Esophagus mucosa (tissue), 1 donor: ENCODE measurements at regions not wholly inside any gene's neighbourhood (a gene's known extent, or its start where the extent isn't known, plus 50 kb on each side); places are given as distances from the start of the nearest gene placed in this dataset.

Source experiments
- ATAC-seq: fragments of 200-7000 bp; cut with Tn5 transposase; one replicate; pipeline ENCODE4 v1.9.1; 2020
- donor health status: DM: yes; HTN: yes; CAD: no.

DNA sequence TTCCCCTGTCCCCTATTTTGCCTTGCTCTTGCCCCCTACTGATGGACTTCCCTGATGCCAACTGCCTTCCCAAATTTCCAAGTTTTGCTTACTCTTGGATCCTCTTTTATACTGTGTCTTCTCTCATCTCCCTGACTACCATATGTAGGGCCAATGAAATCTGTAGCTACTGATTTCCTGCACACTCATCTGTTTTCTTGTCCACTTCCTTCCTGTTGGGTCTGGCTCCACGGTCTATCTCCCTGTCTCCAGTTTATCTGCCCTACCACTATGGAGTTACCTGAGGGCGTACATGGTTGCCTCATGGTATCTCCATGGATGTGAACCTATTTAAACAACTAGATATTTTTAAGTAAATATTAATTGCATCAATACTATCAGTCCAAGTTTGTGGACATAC is 140.3 kb upstream of the MCHR2 start:
- no peak for ATAC-seq

DNA sequence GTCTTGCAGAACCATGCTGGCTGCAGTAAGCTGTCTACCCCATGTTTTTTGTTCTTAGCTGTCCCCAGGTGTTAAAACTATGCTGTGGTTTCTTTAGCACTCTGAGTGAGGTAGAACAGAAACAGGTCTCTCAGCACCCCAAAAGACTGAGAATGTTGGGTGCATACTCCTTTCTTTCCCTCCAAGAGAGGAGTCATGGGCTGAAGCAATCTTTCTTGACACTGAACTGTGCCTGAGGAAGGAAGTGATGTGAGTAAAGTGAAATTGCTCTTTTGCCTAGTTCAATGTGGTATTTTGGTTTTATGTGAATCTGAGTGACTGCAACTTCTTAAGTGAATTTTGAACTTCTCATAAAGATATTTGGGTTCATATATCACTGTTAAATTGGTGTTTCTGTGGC is 138.0 kb upstream of the MCHR2 start:
- ATAC-seq = no peak

DNA sequence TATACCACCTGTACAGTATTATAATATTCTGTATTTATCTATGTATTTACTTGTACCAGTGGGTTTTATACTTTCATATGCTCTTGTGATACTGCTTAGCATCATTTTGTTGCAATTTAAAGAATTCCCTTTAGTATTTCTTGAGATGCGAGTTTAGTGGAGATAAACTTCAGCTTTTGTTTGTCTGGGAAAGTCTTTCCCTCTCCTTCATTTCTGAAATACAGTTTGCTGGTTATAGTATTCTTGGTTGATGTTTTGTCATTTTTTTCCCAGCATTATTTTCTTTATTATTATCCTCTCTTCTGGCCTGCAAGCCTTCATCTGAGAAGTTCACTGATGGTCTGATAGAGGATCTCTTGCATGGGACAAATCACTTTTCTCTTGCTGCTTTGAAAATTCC is 136.6 kb upstream of the MCHR2 start:
- no peak for ATAC-seq

DNA sequence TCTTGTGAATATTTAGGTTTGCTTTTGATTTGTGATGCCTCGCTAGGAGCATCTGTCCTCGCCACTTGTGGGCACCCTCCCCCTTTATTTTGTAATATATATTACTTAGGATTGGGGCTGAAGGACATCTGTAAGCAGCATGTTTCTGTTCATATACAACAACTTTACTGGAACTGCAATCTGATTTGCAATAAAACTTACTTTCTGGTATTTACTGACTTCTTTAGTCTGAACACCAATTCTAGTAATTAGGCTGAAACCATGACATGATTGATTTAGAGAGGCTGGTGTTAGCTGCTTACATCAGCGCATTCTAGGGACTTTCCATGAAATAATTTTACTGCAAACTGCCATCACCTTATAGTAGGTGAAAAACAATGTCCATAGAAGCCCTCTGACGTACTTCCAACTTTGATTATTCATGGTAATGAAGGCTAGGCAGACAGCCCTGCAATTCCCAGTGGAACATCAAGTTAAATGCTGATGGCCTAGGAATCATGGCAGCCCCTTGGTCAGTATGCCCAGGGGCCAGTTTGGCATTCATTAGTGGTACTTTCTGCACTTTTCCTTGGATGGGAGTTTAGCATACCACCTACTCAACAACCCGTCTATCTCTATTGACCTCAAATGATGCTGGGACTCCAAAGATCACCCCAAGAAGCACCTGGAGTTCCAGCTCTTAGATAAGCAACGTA is 132.9 kb upstream of the MCHR2 start:
- no peak for ATAC-seq

DNA sequence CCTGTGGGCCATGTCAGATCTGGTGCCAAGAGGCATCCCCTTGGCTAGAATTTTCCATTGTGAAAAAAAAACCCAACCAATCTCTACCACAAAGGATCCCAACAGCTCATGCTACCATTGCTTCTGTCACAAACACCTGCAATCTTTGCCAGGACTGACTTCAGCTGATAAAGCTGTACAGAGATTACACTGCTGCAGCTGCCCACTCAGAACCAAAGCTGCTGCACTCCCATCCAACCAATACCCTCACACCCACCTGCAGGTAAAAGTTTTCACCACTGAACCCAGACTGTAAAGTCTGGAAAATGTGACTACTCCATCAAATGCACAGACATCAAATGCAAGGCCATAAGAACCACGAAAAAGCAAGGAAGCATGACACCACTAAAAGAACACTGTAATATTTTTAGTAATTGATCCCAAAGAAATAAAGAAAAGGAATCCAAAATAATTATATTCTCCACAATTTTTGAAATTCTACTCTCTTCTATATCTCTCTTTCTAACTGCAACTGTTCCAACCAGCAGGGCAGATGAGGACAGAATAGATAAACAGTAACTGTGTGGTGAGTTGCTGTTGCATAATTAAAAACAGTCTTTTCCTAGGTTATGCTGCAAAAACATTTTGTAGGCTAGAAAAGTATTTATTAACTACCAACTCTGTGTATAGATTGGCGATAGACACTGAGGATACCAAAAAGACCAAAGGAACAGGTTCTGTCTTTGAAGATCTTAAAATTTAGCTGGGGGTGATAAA is 128.0 kb upstream of the MCHR2 start:
- ATAC-seq = no peak

DNA sequence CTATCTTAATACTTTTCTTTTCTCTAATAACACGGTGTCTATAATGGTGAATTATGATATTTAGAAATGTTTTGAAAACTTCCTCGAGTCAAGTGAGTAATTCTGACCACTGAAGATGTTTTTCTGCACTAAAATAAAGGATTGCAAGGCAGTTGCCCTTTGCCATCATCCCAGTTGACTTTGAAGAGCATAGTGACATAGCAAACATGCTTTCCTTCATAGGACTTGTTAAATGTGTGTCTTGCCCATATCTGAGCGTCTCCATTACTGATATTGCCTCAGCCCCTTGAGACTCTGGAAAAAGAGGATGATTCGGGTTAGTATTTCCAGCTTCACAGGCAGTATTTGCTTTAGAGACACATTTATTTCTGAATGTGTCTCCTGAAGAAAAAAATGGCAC is 125.2 kb upstream of the MCHR2 start:
- ATAC-seq = no peak

DNA sequence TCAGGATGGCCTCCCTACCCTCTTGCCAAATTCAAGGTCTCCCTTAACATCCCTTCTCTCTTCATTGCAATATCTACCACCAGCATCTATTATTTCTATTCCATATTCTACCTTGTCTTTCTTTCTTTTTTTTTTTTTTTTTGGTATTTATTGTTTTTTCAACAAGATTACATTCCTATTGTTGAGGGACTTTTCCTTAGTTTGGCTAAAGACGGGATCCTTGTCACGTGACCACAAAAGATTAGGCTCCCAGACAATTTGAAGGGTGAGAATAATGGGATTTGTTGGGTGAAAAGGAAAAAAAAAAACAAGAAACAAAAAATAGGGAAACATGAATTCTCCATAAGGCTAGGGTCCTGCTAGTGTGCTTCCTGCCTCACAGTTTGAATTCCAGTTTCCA is 124.3 kb upstream of the MCHR2 start:
- no peak for ATAC-seq

DNA sequence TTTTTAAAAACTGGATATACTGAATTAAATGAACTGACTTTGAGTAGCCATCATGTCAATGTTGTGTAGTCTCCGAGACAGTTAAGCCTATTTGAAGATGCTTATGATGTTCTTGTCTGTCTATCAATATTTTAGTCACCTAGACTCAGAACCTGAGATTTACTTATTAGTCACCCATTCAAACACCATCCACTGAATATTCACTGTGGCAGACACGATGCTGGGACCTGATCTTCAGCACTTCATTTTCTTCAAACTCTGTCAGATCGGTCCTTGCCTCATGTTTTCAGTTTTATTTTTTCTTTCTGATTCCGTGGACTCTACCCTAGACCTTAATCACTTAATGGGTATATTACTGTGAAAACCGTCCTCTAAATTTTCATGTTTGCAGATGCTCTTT is 123.7 kb upstream of the MCHR2 start:
- no peak for ATAC-seq

DNA sequence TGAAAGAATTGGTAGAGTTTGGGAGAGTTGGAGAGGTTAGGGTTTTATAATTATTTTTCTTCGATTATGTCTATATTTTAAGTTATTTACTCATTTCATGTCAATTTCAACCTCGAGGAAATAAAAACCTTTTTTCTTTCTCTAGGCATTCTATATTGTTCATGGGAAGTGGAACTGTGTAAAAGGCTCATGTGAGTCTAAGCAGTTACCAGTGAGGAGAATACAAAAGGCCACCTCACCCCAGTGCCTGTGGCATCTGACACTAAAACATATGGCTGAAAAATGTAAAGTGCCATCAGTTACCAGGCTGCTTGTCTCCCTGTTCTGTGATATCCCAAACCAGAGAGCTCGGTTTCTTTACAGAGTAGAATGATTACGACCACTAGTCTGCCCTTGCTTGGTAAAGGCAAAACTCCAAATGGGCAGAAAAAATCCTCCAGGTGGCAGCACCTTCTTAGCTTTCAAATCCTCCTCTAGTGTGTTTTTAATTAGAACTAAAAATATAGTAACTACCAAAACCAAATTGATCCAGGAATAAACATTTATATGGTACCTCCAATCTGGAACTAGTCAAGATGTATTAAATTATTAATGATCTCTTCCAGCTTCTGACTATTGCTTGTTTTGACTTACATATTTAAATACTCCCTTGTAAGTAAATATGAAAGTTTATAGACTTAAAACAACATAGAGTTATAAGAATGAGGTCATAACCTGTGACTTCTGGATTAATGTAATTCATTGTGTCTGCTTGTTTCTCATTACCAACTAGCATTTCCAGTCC is 122.6 kb upstream of the MCHR2 start:
- no peak for ATAC-seq

DNA sequence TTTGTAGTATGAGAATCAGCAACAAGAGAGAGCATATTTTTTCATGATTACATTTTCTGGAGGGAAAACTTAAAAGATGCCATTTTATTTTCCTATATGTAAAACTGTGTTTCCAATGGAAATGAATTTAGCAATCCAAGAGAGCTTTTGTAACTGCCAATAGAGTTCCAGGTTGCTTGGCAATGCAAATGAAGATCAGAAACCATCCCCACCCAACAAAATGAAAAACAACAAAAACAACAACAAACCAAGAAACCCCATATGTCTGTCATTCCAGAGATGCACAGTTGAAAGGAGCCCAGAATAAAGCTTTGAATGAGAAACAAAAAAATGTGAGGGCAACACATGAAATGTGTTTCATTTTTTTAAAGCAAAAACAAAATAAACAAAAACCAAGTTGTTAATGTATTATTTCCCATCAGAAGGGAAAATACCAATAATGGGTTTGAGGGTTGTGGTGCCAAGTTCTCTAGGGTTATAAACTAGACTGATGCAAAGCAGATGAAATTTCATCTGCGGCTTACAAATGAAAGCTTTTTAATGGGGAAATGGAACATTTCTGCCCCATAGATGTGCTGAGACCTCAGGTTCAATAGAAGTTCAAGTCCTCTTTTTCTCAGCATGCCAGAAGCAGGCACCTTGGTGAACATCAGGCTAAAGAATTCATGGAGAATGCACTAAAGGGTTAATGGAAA is 121.5 kb upstream of the MCHR2 start:
- no peak for ATAC-seq

DNA sequence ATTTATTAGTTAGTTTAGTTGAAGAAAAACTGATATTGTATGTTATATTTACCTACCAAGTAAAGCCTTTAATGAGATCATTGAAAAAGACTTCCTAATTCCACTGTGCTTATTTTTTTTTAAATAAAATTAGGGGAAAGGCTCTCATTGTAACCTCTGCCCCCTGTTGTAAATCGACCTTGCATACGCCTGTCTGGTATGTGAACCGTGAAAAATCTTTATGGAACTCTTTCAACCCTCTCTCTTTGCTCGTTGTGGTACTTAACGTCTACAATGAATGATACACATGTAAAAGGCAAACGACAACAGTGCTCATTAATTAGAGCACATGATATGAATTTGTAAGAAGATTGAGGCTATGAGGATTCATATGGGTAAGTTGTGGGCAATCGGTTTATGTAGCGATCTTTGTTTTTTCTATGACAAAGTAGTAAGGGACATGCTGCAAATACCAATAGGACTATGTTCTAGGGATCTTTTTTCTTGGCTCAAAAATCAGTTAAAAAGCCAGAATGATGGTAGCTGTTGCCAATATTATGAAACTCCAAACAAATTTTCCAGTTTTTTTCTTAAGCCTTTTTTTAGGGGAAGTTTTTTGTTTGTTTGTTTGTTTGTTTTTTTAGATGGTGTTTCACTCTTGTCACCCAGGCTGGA is 119.0 kb upstream of the MCHR2 start:
- no peak for ATAC-seq

DNA sequence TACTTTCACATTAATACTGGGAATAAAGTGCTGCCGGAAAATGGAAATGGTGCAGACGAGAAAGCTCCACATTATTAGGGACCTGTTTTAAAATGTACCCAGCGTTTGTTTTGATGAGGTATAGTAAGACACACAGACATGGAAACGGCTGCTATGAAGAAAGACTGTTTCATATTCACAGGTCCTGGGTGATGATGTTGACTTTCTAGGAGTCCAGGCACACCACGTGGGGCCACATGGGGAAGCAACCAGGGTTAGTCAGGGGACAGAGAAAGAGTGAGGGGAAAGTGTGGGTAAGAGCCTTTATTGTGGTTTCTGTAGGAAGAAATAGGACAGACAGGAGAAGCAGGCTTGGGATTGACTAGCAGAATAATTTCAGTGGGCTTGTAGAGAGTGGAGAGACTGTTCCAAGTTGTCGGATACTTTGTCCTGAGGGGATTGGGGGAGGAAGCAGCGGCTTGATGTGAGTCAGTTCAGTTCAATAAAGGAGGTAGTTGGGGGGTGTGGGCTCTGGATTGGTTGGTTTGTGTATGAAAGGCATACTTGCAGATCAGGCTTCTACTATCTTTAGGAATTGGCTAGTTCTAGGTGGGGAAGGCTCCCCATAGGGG is 112.0 kb upstream of the MCHR2 start:
- ATAC-seq = no peak

DNA sequence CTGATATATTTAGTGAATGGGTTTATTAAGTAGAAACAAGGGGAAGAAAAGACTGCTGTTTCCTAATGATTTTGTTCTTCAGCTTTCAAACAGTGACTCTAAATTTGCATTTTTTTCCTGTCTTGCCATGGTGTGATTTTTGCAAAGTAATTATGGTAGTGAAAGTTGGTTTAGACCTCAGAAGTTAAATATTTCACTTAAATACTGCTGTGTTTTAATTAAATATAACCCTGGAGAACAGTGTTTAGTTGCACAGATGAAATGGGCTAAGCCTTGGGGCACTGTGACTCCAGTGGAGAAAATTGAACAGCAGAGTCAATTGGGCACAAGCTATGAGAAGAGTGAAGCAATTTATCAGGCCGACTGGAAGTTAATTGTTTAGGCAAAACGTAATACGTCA is 111.1 kb upstream of the MCHR2 start:
- no peak for ATAC-seq

DNA sequence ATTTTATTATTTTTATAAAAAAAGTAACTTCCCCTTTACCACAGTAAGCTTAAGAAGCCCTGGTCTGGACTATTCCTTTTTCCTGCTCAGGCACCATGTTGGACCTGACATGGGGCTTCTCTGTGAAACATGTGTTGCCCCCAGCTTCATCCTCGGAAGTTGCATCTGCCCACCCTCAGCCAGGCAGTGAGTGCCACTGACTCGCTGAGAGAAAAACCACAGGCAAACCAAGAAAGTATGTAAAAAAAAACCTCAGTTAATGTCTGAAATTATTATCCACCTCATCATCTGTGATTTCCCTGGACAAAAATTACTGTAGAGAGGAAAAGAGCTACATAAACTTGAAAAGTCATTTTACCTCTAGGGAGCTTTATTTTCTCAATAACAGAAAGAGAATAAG is 109.9 kb upstream of the MCHR2 start:
- ATAC-seq = no peak

DNA sequence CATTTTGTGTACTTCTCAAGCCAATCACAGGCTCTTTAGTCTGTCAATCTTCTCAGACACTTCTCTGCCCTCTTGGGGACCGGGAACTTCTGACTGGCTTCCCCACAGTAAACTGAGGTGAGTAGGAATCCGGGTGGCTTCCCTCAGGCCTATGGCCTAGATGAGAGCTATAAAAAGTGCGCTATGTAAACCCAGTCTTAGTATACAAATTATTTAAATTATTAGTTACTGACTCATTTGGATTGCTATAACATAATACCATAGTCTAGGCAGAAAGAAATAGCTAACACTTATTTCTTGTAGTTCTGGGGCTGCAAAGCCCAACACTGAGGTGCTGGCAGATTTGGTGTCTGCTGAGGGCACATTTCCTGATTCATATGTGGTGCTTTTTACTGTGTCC is 109.2 kb upstream of the MCHR2 start:
- no peak for ATAC-seq

DNA sequence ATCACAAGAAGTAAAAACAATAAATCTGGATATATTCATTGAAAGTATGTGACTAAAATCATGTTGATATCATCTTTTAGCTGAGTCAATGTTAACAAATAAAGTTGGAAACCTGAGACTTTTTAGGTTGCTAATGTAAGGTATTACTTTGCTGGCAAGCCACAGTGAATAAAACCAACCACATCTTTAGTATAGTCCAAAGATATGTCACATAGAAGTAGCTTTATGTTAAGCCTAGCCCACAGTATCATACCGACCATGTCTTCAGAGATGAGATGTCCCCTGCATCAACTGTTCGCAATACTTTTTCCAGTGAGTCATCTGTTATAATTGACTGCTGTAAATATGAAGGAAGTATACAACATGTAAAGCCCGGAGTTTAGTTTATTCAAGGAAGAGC is 107.6 kb upstream of the MCHR2 start:
- ATAC-seq = no peak

DNA sequence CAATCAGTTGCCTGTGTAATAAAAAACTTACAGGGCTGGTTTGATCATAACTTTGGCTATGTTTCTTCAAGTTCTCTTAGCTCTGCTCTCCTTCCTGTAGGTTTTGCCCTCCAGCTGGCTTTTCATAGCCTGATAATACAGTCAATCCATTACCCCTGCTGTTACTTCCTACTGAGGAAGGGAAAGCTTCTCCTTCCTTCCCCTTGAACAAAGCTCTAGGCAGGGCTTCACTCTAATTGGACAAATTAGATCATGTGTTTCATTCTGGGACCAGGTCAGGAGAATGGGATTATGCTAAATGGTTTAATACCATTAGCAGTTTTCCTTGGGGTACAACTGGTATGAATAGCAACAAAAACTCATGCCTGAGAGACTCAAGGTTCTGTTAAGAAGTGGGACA is 106.8 kb upstream of the MCHR2 start:
- no peak for ATAC-seq

DNA sequence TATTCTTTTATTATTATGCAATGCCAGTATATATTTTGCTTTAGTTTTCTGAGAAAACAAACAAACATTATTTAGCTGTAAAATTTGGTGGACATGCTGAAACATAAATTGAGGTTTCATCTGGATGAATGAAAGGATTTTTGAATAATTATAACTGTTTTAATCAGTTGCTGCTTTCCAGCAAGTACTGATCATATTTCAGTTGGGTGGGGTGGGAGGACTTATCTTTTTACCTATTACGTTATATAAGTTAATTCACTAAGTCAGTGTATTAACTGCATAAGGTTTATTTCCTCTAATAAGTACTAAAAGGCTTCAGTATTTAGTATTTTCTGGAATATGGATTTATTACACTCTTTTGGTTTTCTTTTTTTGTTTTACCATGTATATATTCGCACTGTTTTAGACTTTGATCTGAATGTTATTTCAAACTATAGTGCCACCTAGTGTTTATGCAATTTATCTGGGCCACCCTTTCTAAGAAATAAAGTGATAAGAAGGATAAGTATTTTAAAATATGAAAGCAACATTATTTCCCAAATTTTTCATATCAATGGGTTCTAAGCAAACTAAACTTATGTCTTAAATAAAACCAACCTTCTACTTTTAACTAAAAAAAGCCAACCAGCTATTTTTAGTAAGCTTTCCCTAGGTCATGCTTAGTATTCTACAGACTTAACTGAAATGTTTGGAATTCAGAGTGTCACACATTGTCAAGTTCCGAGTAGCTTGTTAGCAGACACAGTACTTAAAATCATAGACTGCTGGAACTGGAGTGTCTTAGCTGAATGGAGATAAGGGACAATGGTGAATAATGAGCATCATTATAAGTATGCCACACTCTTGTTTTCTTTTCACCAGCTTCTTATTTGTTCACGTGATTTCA is 105.4 kb upstream of the MCHR2 start:
- ATAC-seq = no peak

DNA sequence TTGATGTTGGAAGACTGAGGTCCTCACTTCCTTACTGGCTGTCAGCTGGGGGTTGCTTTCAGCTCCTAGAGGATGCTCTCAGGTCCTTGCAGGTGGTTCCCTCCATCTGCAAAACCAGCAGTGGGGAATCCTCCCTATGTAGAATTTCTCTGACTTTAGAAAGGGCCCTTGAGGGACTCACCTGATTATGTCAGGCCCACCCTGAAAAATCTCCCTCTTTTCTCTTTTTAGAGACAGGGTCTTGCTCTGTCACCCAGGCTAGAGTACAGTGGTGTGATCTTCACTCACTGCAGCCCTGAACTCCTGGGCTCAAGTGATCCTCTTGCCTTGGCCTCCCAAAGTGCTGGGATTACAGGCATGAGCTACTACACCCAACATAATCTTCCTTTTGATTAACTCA is 102.9 kb upstream of the MCHR2 start:
- ATAC-seq = no peak

DNA sequence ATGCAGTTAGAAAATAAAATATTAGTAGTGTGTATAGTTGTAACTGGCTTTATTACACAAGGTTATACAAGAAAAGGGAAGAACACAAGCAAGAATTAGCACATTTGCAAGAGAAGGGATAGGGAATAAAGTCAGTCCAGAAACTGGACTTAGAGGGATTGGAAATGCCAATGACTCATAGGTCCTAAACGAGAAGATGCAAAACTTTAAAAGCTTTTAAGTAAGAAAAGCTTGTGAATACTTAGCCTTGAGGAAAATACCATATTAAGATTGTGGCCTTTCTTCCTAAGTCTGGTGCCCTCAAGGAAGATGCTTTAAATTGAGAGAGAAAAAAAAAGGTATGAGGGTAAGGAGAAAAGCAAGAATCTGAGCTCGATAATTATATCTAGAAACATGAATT is 102.3 kb upstream of the MCHR2 start:
- no peak for ATAC-seq

DNA sequence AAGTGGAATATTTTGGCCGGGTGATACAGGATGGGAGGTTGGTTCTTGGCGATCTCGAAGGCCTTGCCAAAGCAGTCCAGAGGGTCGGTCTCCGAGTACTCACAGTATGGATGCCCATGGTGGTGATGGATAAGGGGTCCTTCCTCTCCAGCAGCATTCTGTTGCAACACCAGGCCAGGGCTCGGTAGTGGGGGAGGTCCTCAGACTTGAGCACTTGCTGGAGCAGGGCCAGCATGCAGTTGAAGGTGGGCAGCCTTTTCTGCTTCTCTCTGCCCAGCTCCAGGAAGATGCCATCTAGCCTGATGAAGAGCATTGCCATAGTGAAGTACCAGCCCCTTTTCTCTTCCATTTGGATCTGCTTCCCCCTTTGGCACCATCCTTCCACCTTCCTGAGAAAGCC is 99.4 kb upstream of the MCHR2 start:
- no peak for ATAC-seq
